Ovary (tissue), 7 donors: ENCODE measurements at regions not wholly inside any gene's neighbourhood (a gene's known extent, or its start where the extent isn't known, plus 50 kb on each side); places are given as distances from the start of the nearest gene placed in this dataset.

Source experiments
- DNase-seq, 5 donors: peaks; one replicate each; pipeline ENCODE4 v3.0.0-alpha.2; 2019 to 2020
- H3K27ac ChIP-seq, 2 donors: fragments of 200-600 bp; one replicate each; pipeline versions ENCODE4 v1.5.1 to v1.8.0; 2019 to 2022
- H3K27me3 ChIP-seq: fragments of 200-600 bp; one replicate; pipeline ENCODE4 v1.8.0; 2022
- H3K36me3 ChIP-seq: fragments of 200-600 bp; sonication (generic); one replicate; pipeline ENCODE4 v1.5.1; 2019
- H3K4me1 ChIP-seq: one replicate; pipeline ENCODE4 v1.8.1; 2013; ENCODE audit warnings: mild to moderate bottlenecking, moderate library complexity; ENCODE audit not compliant: insufficient read depth
- H3K4me3 ChIP-seq: fragments of 200-600 bp; sonication (generic); one replicate; pipeline ENCODE4 v1.5.1; 2017
- H3K9me3 ChIP-seq, 2 donors: fragments of 200-600 bp in 1 of 2; sonication (generic) in 1 of 2; one replicate each; pipeline versions ENCODE4 v1.5.1 to v1.8.1; 2013 to 2019; ENCODE audit warnings: mild to moderate bottlenecking in 1 of 2, moderate library complexity in 1 of 2
- CTCF ChIP-seq, 3 donors: fragments of 450-650 bp in 2 of 3; fragments of 200-600 bp in 1 of 3; IDR thresholded peaks; one replicate each; pipeline versions ENCODE4 v1.5.1 to v1.8.0; 2016 to 2022; ENCODE audit warnings: antibody characterized with exemption in 3 of 3, mild to moderate bottlenecking in 1 of 3
- EP300 ChIP-seq: sonication (generic); formaldehyde crosslinking; IDR thresholded peaks from one replicate; pipeline ENCODE4 v1.6.1; 2017; ENCODE audit warnings: antibody characterized with exemption
- POLR2A ChIP-seq: fragments of 450-650 bp; IDR thresholded peaks from one replicate; pipeline ENCODE4 v1.6.1; 2017; ENCODE audit warnings: antibody characterized with exemption, mild to moderate bottlenecking, moderate library complexity
- WGBS, 3 donors: extraction: QIAGEN DNeasy Blood & Tissue Kit in 1 of 3; methylation state at CpG; one replicate each; pipeline versions ENCODE4 v1.1.5 to v1.1.7; 2013 to 2017; 5-methylcytosine and 5-hydroxymethylcytosine counted together
- intact Hi-C, 4 donors: fragments of 100-400 bp; cut with DNase I; formaldehyde crosslinking; loops; one replicate each; pipeline versions ENCODE4 v1.11.0 to v1.15.1; 2022 to 2023
- donor health status: DM: no; HTN: no; CAD: no; lungs with moderate emphysema.
- donor health status: DM: no; HTN: no; CAD: no.
- donor health status: Bipolar disorder and iron deficiency.
- donor health status: DM: no; HTN: no; CAD: no.
- donor health status: DM: yes; HTN: yes; CAD: no.

- intact Hi-C loops, result no loop called here
- H3K4me3 ChIP-seq, result no peak overlapping the region
- TF ChIP-seq POLR2A, result no peak
- TF ChIP-seq EP300, result no peak
- TF ChIP-seq CTCF (IDR thresholded peaks at IDR 0.05), result no peak
- no peaks in the 10 kb centered on the region for H3K9me3 ChIP-seq
- DNase-seq, result no peak
- no peak overlapping the region for H3K27ac ChIP-seq
- peaks cover 8% of the 10 kb centered on the region for H3K4me1 ChIP-seq
- H3K27me3 ChIP-seq, result no peaks in the 10 kb centered on the region
- H3K36me3 ChIP-seq, result no peaks in the 10 kb centered on the region
Measured at GRCh38 chr2:226181909-226182308, 617.7 kb downstream of the IRS1 start.

GRCh38 chr2:226180281-226180884, 619.2 kb downstream of the IRS1 start:
- Histone ChIP-seq H3K36me3 (no peaks in the 10 kb centered on the region), H3K4me1 (peaks cover 6% of the 10 kb centered on the region), H3K4me3 (no peak overlapping the region), H3K9me3 (no peaks in the 10 kb centered on the region), H3K27me3 (no peaks in the 10 kb centered on the region), H3K27ac (no peak overlapping the region)
- no peak for DNase-seq
- WGBS, 3 donors, result 86 to 90% (median 88%) methylated on average over 11 of the region's 11 CpGs
- TF ChIP-seq CTCF (IDR thresholded peaks at IDR 0.05) (no peak), POLR2A (no peak), EP300 (no peak)
- intact Hi-C loops, result no loop called here

GRCh38 chr2:226179010-226179409, 620.6 kb downstream of the IRS1 start:
- Histone ChIP-seq H3K27ac (no peak overlapping the region), H3K4me3 (no peak overlapping the region), H3K4me1 (peaks cover 3% of the 10 kb centered on the region), H3K36me3 (no peaks in the 10 kb centered on the region), H3K27me3 (no peaks in the 10 kb centered on the region), H3K9me3 (no peaks in the 10 kb centered on the region)
- DNase-seq, result no peak
- no peak for TF ChIP-seq CTCF (IDR thresholded peaks at IDR 0.05)
- no peak for TF ChIP-seq EP300
- no peak for TF ChIP-seq POLR2A
- intact Hi-C loops, result no loop called here
- WGBS, 3 donors, result 93 to 98% (median 97%) methylated on average over 1 of the region's 1 CpG

DNA sequence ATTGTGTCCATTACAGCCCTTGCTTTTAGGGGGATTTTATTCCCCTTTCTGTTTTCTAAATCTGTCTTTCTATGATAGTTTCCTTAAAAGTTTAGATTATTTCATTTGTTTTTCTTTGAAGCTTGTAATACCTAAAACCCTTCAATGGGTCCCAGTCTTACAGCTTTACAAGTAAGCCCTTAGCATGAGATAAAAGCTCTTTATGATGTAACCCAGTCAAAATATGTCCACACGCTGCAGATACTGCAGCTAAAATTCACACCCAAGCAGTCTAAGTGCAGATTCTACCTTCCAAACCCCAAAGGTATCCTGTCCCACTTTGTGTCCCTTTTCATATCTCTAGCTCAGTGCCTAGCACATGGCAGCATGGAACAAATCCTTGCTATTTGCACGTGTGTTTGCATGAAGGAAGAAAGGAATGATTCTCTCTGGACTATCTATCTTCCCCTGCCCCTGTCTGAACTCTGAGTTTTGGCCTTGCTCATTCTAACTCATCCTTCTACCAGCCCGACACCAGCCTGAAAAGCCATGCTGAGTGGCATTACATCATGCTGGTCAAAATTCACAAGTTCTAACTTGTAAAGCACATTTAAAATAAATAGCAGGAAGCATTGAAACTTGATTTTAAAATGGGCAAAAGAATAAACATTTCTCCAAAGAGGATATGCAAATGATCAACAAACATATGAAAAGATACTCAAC, 623.2 kb downstream of the IRS1 start:
- H3K4me1 ChIP-seq, result peaks cover 2% of the 10 kb centered on the region
- WGBS, 3 donors, result 67 to 78% (median 76%) methylated on average over 3 of the region's 3 CpGs
- H3K27me3 ChIP-seq, result no peaks in the 10 kb centered on the region
- H3K9me3 ChIP-seq, result no peaks in the 10 kb centered on the region
- no peaks in the 10 kb centered on the region for H3K36me3 ChIP-seq
- H3K4me3 ChIP-seq, result no peak overlapping the region
- intact Hi-C loops, result no loop called here
- DNase-seq, result no peak
- no peak overlapping the region for H3K27ac ChIP-seq
- TF ChIP-seq POLR2A, result no peak
- TF ChIP-seq EP300, result no peak
- TF ChIP-seq CTCF (IDR thresholded peaks at IDR 0.05), result no peak
